K562 (cell line): ENCODE measurements at regions not wholly inside any gene's neighbourhood (a gene's known extent, or its start where the extent isn't known, plus 50 kb on each side); places are given as distances from the start of the nearest gene placed in this dataset.

Source experiments
- ATAC-seq: fragments of 200-7000 bp; cut with Tn5 transposase; 3 replicates; pipeline ENCODE4 v1.9.1; 2020; ENCODE audit warnings: moderate library complexity
- BruUV-seq: library from RNA; stranded (reverse); fragments of 400-500 nt; replicated peaks from 2 replicates; lab custom pipeline; 2021; lab: Mats Ljungman, UMichigan
- CTCF ChIA-PET: fragments of 300-600 bp; formaldehyde crosslinking; extraction: SDS; loops from one replicate; lab custom pipeline; 2021; ENCODE audit warnings: low intra/inter-chr PET ratio; lab: Yijun Ruan, JAX
- POLR2A ChIA-PET: fragments of 300-600, 350-650 bp; sonication (Branson Sonifier 250); formaldehyde crosslinking; extraction: SDS; loops from one replicate; lab custom pipeline; 2021; ENCODE audit warnings: antibody characterized with exemption, inconsistent platforms; lab: Yijun Ruan, JAX
- DNase-seq, 4 experiments: peaks; one replicate each; pipeline versions ENCODE4 v3.0.0 to v3.0.0-alpha.2; 2011 to 2018; ENCODE audit warnings: low spot score in 3 of 4, mixed read lengths in 3 of 4; ENCODE audit errors: extremely low read depth in 1 of 4
- FAIRE-seq: peaks from 2 replicates; lab custom pipeline; 2011; peaks lifted over from hg19 to GRCh38; lab: Jason Lieb, UNC
- H2AFZ ChIP-seq: 2 replicates; pipeline ENCODE4 v1.6.0; 2011; ENCODE audit warnings: low read depth, low read length, control low read depth, inconsistent platforms
- H3K27ac ChIP-seq: fragments of 200-600 bp; 3 replicates; pipeline ENCODE4 v1.8.0; 2011; ENCODE audit warnings: low read depth, mild to moderate bottlenecking, control low read depth, inconsistent platforms, low read length, moderate library complexity, mixed read lengths; ENCODE audit errors: extremely low read depth
- H3K27me3 ChIP-seq, 2 experiments: fragments of 300-600 bp in 1 of 2; 2 replicates in 1 of 2; 3 replicates in 1 of 2; pipeline versions ENCODE4 v1.6.0 to v1.8.0; 2011; ENCODE audit warnings: inconsistent platforms in 2 of 2, low read length in 2 of 2, mild to moderate bottlenecking in 1 of 2, mixed read lengths in 1 of 2, moderate library complexity in 1 of 2; ENCODE audit not compliant: control insufficient read depth in 2 of 2, insufficient read depth in 2 of 2
- H3K36me3 ChIP-seq: fragments of 300-600 bp; 3 replicates; pipeline ENCODE4 v1.8.0; 2011; ENCODE audit warnings: mild to moderate bottlenecking, low read length, inconsistent platforms; ENCODE audit not compliant: control insufficient read depth, insufficient read depth
- H3K4me1 ChIP-seq, 2 experiments: fragments of 200-600 bp in 1 of 2; replicated peaks in 1 of 2; 2 replicates in 1 of 2; 3 replicates in 1 of 2; pipeline versions ENCODE4 v1.5.1 to v1.8.0; 2011; ENCODE audit warnings: inconsistent platforms in 2 of 2, low read length in 2 of 2, mild to moderate bottlenecking in 1 of 2, mixed read lengths in 1 of 2, moderate library complexity in 1 of 2; ENCODE audit not compliant: control insufficient read depth in 2 of 2, insufficient read depth in 2 of 2
- H3K4me2 ChIP-seq: 2 replicates; pipeline ENCODE4 v1.6.1; 2011; ENCODE audit warnings: low read length, control low read depth, inconsistent platforms, mixed read lengths; ENCODE audit not compliant: insufficient read depth
- H3K4me3 ChIP-seq: fragments of 200-600 bp; sonication (generic), shearing (Covaris generic); 2 replicates; pipeline ENCODE4 v1.5.1; 2016; ENCODE audit warnings: control low read depth, inconsistent platforms
- H3K79me2 ChIP-seq: fragments of 200-600 bp; 3 replicates; pipeline ENCODE4 v1.8.0; 2011; ENCODE audit warnings: low read length, inconsistent platforms; ENCODE audit not compliant: control insufficient read depth, insufficient read depth
- H3K9ac ChIP-seq, 2 experiments: 2 replicates each; pipeline versions ENCODE4 v1.6.0 to v1.6.1; 2011; ENCODE audit warnings: low read depth in 2 of 2, low read length in 2 of 2, control low read depth in 1 of 2, inconsistent platforms in 1 of 2, mild to moderate bottlenecking in 1 of 2, mixed read lengths in 1 of 2; ENCODE audit not compliant: insufficient read depth in 1 of 2
- H3K9me1 ChIP-seq: one replicate; pipeline ENCODE4 v1.6.0; 2011; ENCODE audit warnings: inconsistent platforms, mild to moderate bottlenecking, low read length, moderate library complexity; ENCODE audit not compliant: control insufficient read depth, insufficient read depth
- H3K9me3 ChIP-seq: replicated peaks from 2 replicates; pipeline ENCODE4 v1.5.1; 2011; ENCODE audit warnings: low read depth, low read length, inconsistent platforms; ENCODE audit not compliant: control insufficient read depth, insufficient read depth
- H4K20me1 ChIP-seq: replicated peaks from 2 replicates; pipeline ENCODE4 v1.6.1; 2011; ENCODE audit warnings: low read length, inconsistent platforms, mixed read lengths; ENCODE audit not compliant: control insufficient read depth, insufficient read depth
- CEBPB ChIP-seq: fragments of 450-650 bp; IDR thresholded peaks from 2 replicates; pipeline ENCODE4 v1.6.1; 2016; ENCODE audit warnings: missing genetic modification characterization, missing compliant biosample characterization
- EGR1 ChIP-seq: fragments of 450-650 bp; conservative IDR thresholded peaks from 2 replicates; pipeline ENCODE4 v1.6.1; 2017; ENCODE audit warnings: mild to moderate bottlenecking
- ETS2 ChIP-seq: IDR thresholded peaks from 2 replicates; pipeline ENCODE4 v1.6.1; 2016; ENCODE audit warnings: borderline replicate concordance, missing genetic modification characterization, mild to moderate bottlenecking, moderate library complexity, missing compliant biosample characterization; ENCODE audit not compliant: poor library complexity, severe bottlenecking
- GTF2A2 ChIP-seq: IDR thresholded peaks from 2 replicates; pipeline ENCODE4 v1.6.1; 2016; ENCODE audit warnings: mild to moderate bottlenecking, missing genetic modification characterization, missing compliant biosample characterization
- KAT7 ChIP-seq: sonication (generic); formaldehyde crosslinking; IDR thresholded peaks from 2 replicates; pipeline ENCODE4 v1.8.0; 2022; ENCODE audit warnings: missing genetic modification reagents, mild to moderate bottlenecking, borderline replicate concordance
- SAFB ChIP-seq: fragments of 200-400 bp; formaldehyde crosslinking; IDR thresholded peaks from 2 replicates; pipeline ENCODE4 v1.6.1; 2017; ENCODE audit warnings: low read depth, low read length, borderline replicate concordance
- TAF9B ChIP-seq: fragments of 450-650 bp; IDR thresholded peaks from 2 replicates; pipeline ENCODE4 v1.6.1; 2018; ENCODE audit warnings: mild to moderate bottlenecking; ENCODE audit not compliant: partially characterized antibody
- ZNF143 ChIP-seq: sonication (generic); formaldehyde crosslinking; IDR thresholded peaks from 2 replicates; pipeline ENCODE4 v1.9.0; 2022; ENCODE audit warnings: mild to moderate bottlenecking, missing genetic modification reagents
- ZNF23 ChIP-seq: fragments of 250-450 bp; sonication (Bioruptor Pico); IDR thresholded peaks from 2 replicates; pipeline ENCODE4 v1.4.0; 2020; ENCODE audit warnings: mild to moderate bottlenecking
- ZNF239 ChIP-seq: fragments of 250-450 bp; sonication (Bioruptor Pico); IDR thresholded peaks from 2 replicates; pipeline ENCODE4 v1.4.0; 2020; ENCODE audit warnings: mild to moderate bottlenecking
- ZNF717 ChIP-seq: fragments of 250-450 bp; sonication (Bioruptor Pico); IDR thresholded peaks from 2 replicates; pipeline ENCODE4 v1.5.0; 2021
- ZNF830 ChIP-seq: fragments of 250-450 bp; sonication (Bioruptor Pico); IDR thresholded peaks from 2 replicates; pipeline ENCODE4 v1.5.0; 2021; ENCODE audit warnings: mild to moderate bottlenecking
- in situ Hi-C: fragments of 300-500 bp; cut with MboI; formaldehyde crosslinking; loops from 4 replicates; pipeline ENCODE4 v1.15.0; 2018; ENCODE audit warnings: inconsistent platforms, mixed read lengths
- intact Hi-C: fragments of 100-400 bp; cut with micrococcal nuclease; formaldehyde crosslinking; loops from 2 replicates; pipeline ENCODE4 v1.14.2; 2022
- TF ChIP-seq, protein P1 (sequence below): fragments of 250-450 bp; sonication (Bioruptor Pico); IDR thresholded peaks from 2 replicates; pipeline ENCODE4 v1.8.0; 2022; ENCODE audit warnings: moderate library complexity, mild to moderate bottlenecking, inconsistent platforms
- TF ChIP-seq, protein P2 (sequence below): sonication (generic); formaldehyde crosslinking; IDR thresholded peaks from 2 replicates; pipeline ENCODE4 v1.8.1; 2022; ENCODE audit warnings: missing genetic modification reagents
- TF ChIP-seq, protein P3 (sequence below): fragments of 450-650 bp; formaldehyde crosslinking; IDR thresholded peaks from 2 replicates; pipeline ENCODE4 v1.4.0; 2020; ENCODE audit warnings: mild to moderate bottlenecking, moderate library complexity

DNA sequence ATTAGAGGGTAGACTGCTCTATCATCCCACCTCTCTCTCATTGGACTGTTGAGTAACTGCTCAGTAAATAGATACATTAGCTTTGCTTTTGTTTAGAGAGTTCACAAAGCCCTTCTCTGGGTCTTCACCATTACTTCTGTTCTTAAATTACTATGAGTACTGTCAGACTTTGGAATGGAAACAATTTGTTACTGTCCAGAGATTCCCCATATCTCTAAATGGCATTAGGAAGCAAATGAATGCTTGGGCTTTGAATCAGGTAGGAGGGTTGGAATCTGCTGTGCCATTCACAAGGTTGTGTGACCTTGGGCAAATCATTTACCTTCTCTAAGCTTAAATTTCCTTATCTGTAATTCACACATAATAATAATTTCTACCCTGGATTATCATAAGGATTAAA lies 541.0 kb upstream of the FZD8 start:
- no peak for TF ChIP-seq CEBPB
- TF ChIP-seq TAF9B = no peak
- TF ChIP-seq SAFB = no peak
- TF ChIP-seq, protein P1, sequence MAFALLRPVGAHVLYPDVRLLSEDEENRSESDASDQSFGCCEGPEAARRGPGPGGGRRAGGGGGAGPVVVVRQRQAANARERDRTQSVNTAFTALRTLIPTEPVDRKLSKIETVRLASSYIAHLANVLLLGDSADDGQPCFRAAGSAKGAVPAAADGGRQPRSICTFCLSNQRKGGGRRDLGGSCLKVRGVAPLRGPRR (CRISPR knock-in tag) = no peak
- no peak for TF ChIP-seq EGR1
- TF ChIP-seq GTF2A2 (tag) = no peak
- TF ChIP-seq KAT7 = no peak
- TF ChIP-seq, protein P2, sequence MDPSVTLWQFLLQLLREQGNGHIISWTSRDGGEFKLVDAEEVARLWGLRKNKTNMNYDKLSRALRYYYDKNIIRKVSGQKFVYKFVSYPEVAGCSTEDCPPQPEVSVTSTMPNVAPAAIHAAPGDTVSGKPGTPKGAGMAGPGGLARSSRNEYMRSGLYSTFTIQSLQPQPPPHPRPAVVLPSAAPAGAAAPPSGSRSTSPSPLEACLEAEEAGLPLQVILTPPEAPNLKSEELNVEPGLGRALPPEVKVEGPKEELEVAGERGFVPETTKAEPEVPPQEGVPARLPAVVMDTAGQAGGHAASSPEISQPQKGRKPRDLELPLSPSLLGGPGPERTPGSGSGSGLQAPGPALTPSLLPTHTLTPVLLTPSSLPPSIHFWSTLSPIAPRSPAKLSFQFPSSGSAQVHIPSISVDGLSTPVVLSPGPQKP (CRISPR knock-in tag) = no peak
- TF ChIP-seq ZNF23 (CRISPR knock-in tag) = no peak
- TF ChIP-seq ZNF143 = no peak
- no peak for TF ChIP-seq ETS2 (tag)
- no peak for TF ChIP-seq ZNF830 (CRISPR knock-in tag)
- TF ChIP-seq, protein P3, sequence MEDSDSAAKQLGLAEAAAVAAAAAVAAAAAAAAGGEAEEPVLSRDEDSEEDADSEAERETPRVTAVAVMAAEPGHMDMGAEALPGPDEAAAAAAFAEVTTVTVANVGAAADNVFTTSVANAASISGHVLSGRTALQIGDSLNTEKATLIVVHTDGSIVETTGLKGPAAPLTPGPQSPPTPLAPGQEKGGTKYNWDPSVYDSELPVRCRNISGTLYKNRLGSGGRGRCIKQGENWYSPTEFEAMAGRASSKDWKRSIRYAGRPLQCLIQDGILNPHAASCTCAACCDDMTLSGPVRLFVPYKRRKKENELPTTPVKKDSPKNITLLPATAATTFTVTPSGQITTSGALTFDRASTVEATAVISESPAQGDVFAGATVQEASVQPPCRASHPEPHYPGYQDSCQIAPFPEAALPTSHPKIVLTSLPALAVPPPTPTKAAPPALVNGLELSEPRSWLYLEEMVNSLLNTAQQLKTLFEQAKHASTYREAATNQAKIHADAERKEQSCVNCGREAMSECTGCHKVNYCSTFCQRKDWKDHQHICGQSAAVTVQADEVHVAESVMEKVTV (CRISPR knock-in tag) = no peak
- TF ChIP-seq ZNF717 (CRISPR knock-in tag) = no peak
- TF ChIP-seq ZNF239 (CRISPR knock-in tag) = no peak
- no peaks in the 10 kb centered on the region for H3K9me1 ChIP-seq
- H3K4me2 ChIP-seq = no peak overlapping the region
- no TSS peak for BruUV-seq
- no peaks in the 10 kb centered on the region for H3K9me3 ChIP-seq
- no peaks in the 10 kb centered on the region for H3K4me1 ChIP-seq
- DNase-seq (no peak), FAIRE-seq (no peak), ATAC-seq (no peak)
- H3K79me2 ChIP-seq = no peaks in the 10 kb centered on the region
- no peaks in the 10 kb centered on the region for H3K36me3 ChIP-seq
- no peak overlapping the region for H3K27ac ChIP-seq
- no peak overlapping the region for H3K9ac ChIP-seq
- no peak overlapping the region for H3K4me3 ChIP-seq
- no peaks in the 10 kb centered on the region for H3K27me3 ChIP-seq
- intact Hi-C loops (no loop called here), in situ Hi-C loops (no loop called here)
- H4K20me1 ChIP-seq = no peaks in the 10 kb centered on the region
- no peak overlapping the region for H2AFZ ChIP-seq
- CTCF ChIA-PET = no interaction called here
- POLR2A ChIA-PET = no interaction called here
